ENCODE measurements at regions not wholly inside any gene's neighbourhood (a gene's known extent, or its start where the extent isn't known, plus 50 kb on each side); places are given as distances from the start of the nearest gene placed in this dataset.
"Not testable (repeated sequence)": the region's sequence is repeated elsewhere in the genome, so short reads cannot be mapped to it uniquely, and the experiment has no call there.

- peak; percentile 26 for DNase-seq (ENCODE audit: low read depth)
Observed at GRCh38 chr17:68700421-68700820, 99.3 kb upstream of the FAM20A start.

GRCh38 chr17:68699936-68700335 lies 98.8 kb upstream of the FAM20A start:
- no peak for DNase-seq (ENCODE audit: low read depth)

GRCh38 chr17:68698746-68699145 lies 97.6 kb upstream of the FAM20A start:
- no peak for DNase-seq (ENCODE audit: low read depth)

GRCh38 chr17:68697850-68698361 lies 96.7 kb upstream of the FAM20A start:
- peak; percentile 93 for DNase-seq (ENCODE audit: low read depth)

GRCh38 chr17:68695659-68696058 lies 94.5 kb upstream of the FAM20A start:
- DNase-seq (ENCODE audit: low read depth), result no peak

GRCh38 chr17:68694791-68695485 lies 93.8 kb upstream of the FAM20A start:
- peak; percentile 28 for DNase-seq (ENCODE audit: low read depth)

GRCh38 chr17:68693896-68694295 lies 92.7 kb upstream of the FAM20A start:
- DNase-seq (ENCODE audit: low read depth), result no peak

GRCh38 chr17:68693466-68693865 lies 92.3 kb upstream of the FAM20A start:
- DNase-seq (ENCODE audit: low read depth), result no peak

- no peak for DNase-seq (ENCODE audit: low read depth)
Observed at GRCh38 chr17:68686108-68686988, 85.2 kb upstream of the FAM20A start.

- DNase-seq (ENCODE audit: low read depth), result no peak
Observed at GRCh38 chr17:68684949-68685357, 83.8 kb upstream of the FAM20A start.

- no peak for DNase-seq (ENCODE audit: low read depth)
Observed at GRCh38 chr17:68682903-68683302, 81.7 kb upstream of the FAM20A start.

GRCh38 chr17:68679882-68680281 lies 78.7 kb upstream of the FAM20A start:
- no peak for DNase-seq (ENCODE audit: low read depth)

GRCh38 chr17:68676856-68677255 lies 75.7 kb upstream of the FAM20A start:
- no peak for DNase-seq (ENCODE audit: low read depth)

GRCh38 chr17:68675723-68676122 lies 74.6 kb upstream of the FAM20A start:
- no peak for DNase-seq (ENCODE audit: low read depth)

- DNase-seq (ENCODE audit: low read depth), result peak; percentile 87
Observed at GRCh38 chr17:68674029-68674925, 73.1 kb upstream of the FAM20A start.

GRCh38 chr17:68670967-68671693 lies 70.0 kb upstream of the FAM20A start:
- DNase-seq (ENCODE audit: low read depth), result no peak

- DNase-seq (ENCODE audit: low read depth), result not testable (repeated sequence)
Observed at GRCh38 chr17:68666438-68666837, 65.3 kb upstream of the FAM20A start.

- DNase-seq (ENCODE audit: low read depth), result no peak
Observed at GRCh38 chr17:68665373-68665772, 64.2 kb upstream of the FAM20A start.

GRCh38 chr17:68662479-68662878 lies 61.3 kb upstream of the FAM20A start:
- DNase-seq (ENCODE audit: low read depth), result no peak

- DNase-seq (ENCODE audit: low read depth), result no peak
Observed at GRCh38 chr17:68662037-68662432, 60.9 kb upstream of the FAM20A start.

- DNase-seq (ENCODE audit: low read depth), result no peak
Observed at GRCh38 chr17:68661265-68662036, 60.3 kb upstream of the FAM20A start.

Data from amniotic epithelial cell (primary cell).